SK-N-SH (cell line): ENCODE measurements at regions not wholly inside any gene's neighbourhood (a gene's known extent, or its start where the extent isn't known, plus 50 kb on each side); places are given as distances from the start of the nearest gene placed in this dataset.

ENCODE experiments used
- CTCF ChIP-seq: fragments of 200-600 bp; sonication (generic); IDR thresholded peaks from 2 replicates; pipeline ENCODE4 v1.6.1; 2017; ENCODE audit warnings: antibody characterized with exemption, mild to moderate bottlenecking, moderate library complexity
- EP300 ChIP-seq, 2 experiments: IDR thresholded peaks; 2 replicates each; pipeline versions ENCODE4 v1.4.0 to v1.6.1; 2012; ENCODE audit warnings: borderline replicate concordance in 1 of 2, low read depth in 1 of 2, low read length in 1 of 2
- FOXM1 ChIP-seq: IDR thresholded peaks from 2 replicates; pipeline ENCODE4 v1.4.0; 2012; ENCODE audit warnings: low read depth, mild to moderate bottlenecking
- MEF2A ChIP-seq: IDR thresholded peaks from 2 replicates; pipeline ENCODE4 v1.4.0; 2012; ENCODE audit warnings: low read depth, borderline replicate concordance
- NFIC ChIP-seq: IDR thresholded peaks from 2 replicates; pipeline ENCODE4 v1.4.0; 2012; ENCODE audit warnings: borderline replicate concordance
- NRF1 ChIP-seq: IDR thresholded peaks from 2 replicates; pipeline ENCODE4 v1.6.1; 2012; ENCODE audit warnings: low read depth, mild to moderate bottlenecking, low read length
- POLR2AphosphoS5 ChIP-seq: IDR thresholded peaks from 2 replicates; pipeline ENCODE4 v1.6.1; 2012; ENCODE audit warnings: low read depth, low read length
- RCOR1 ChIP-seq: fragments of 150-350 bp; IDR thresholded peaks from 2 replicates; pipeline ENCODE4 v1.6.1; 2017; ENCODE audit warnings: antibody characterized with exemption, low read length
- RFX5 ChIP-seq: IDR thresholded peaks from 2 replicates; pipeline ENCODE4 v1.6.1; 2012; ENCODE audit warnings: mild to moderate bottlenecking, improper control_type of control experiment, low read length
- SIN3A ChIP-seq: IDR thresholded peaks from 2 replicates; pipeline ENCODE4 v1.6.1; 2012; ENCODE audit warnings: low read depth, mild to moderate bottlenecking, low read length, moderate library complexity, borderline replicate concordance
- SMC3 ChIP-seq: IDR thresholded peaks from 2 replicates; pipeline ENCODE4 v1.6.1; 2012; ENCODE audit warnings: low read depth, low read length, improper control_type of control experiment
- TAF1 ChIP-seq: IDR thresholded peaks from 2 replicates; pipeline ENCODE4 v1.6.1; 2012; ENCODE audit warnings: low read depth, mild to moderate bottlenecking, low read length, moderate library complexity, borderline replicate concordance
- TEAD4 ChIP-seq: IDR thresholded peaks from 2 replicates; pipeline ENCODE4 v1.4.0; 2012; ENCODE audit warnings: mild to moderate bottlenecking, borderline replicate concordance; ENCODE audit not compliant: insufficient read depth

GRCh38 chr16:26194526-26194925 lies 502.8 kb downstream of the HS3ST4 start:
- TF ChIP-seq CTCF (no peak), EP300 (IDR thresholded peaks at IDR 0.05; ENCODE audit: borderline replicate concordance in 1 of 2, low read depth in 1 of 2, low read length in 1 of 2) (no peak), FOXM1 (no peak), NRF1 (no peak), RFX5 (no peak), SMC3 (no peak), TAF1 (no peak), SIN3A (no peak), POLR2AphosphoS5 (no peak), TEAD4 (no peak), MEF2A (no peak), NFIC (no peak), RCOR1 (no peak)
